ENCODE measurements at regions not wholly inside any gene's neighbourhood (a gene's known extent, or its start where the extent isn't known, plus 50 kb on each side); places are given as distances from the start of the nearest gene placed in this dataset.
"Not testable (repeated sequence)": the region's sequence is repeated elsewhere in the genome, so short reads cannot be mapped to it uniquely, and the experiment has no call there.

GRCh38 chr9:115404311-115404710, 286.4 kb upstream of the TNC start:
- DNase-seq = no peak
- ATAC-seq = no peak
- Mint-ChIP-seq H3K27ac (no peak overlapping the region), H3K4me1 (ENCODE audit: low read depth) (no peaks in the 10 kb centered on the region), H3K27me3 (ENCODE audit: low read depth) (no peaks in the 10 kb centered on the region), H3K4me3 (no peak overlapping the region), H3K9me3 (ENCODE audit: insufficient read depth) (no peaks in the 10 kb centered on the region), H3K36me3 (ENCODE audit: low read depth) (no peaks in the 10 kb centered on the region)
- ChIA-PET CTCF (no interaction called here), POLR2A (no interaction called here)

- peaks cover 6% of the 10 kb centered on the region for H3K27me3 Mint-ChIP-seq (ENCODE audit: low read depth)
- POLR2A ChIA-PET = no interaction called here
- no peak for ATAC-seq
These were observed 293.6 kb upstream of the TNC start for GRCh38 chr9:115411516-115411915.

GRCh38 chr9:115411993-115412452, 294.1 kb upstream of the TNC start:
- H3K27me3 Mint-ChIP-seq (ENCODE audit: low read depth) = peaks cover 6% of the 10 kb centered on the region
- CTCF ChIA-PET = no interaction called here
- no peaks in the 10 kb centered on the region for H3K4me1 Mint-ChIP-seq (ENCODE audit: low read depth)
- H3K27ac Mint-ChIP-seq = no peak overlapping the region
- POLR2A ChIA-PET = no interaction called here
- no peak overlapping the region for H3K4me3 Mint-ChIP-seq
- no peaks in the 10 kb centered on the region for H3K9me3 Mint-ChIP-seq (ENCODE audit: insufficient read depth)
- DNase-seq (no peak), ATAC-seq (no peak)
- no peaks in the 10 kb centered on the region for H3K36me3 Mint-ChIP-seq (ENCODE audit: low read depth)

More at GRCh38 chr9:115411516-115411915, 293.6 kb upstream of the TNC start:
- Mint-ChIP-seq H3K27ac (no peak overlapping the region), H3K4me3 (no peak overlapping the region), H3K4me1 (ENCODE audit: low read depth) (no peaks in the 10 kb centered on the region), H3K36me3 (ENCODE audit: low read depth) (no peaks in the 10 kb centered on the region), H3K9me3 (ENCODE audit: insufficient read depth) (no peaks in the 10 kb centered on the region)
- DNase-seq = no peak
- CTCF ChIA-PET = interaction anchor here (1.3 kb wide), 1 partner anchor 19 kb away, joined by 3 read pairs; no protein-coding TSS in a partner anchor

- ATAC-seq = no peak
- peaks cover 6% of the 10 kb centered on the region for H3K27me3 Mint-ChIP-seq (ENCODE audit: low read depth)
- H3K4me1 Mint-ChIP-seq (ENCODE audit: low read depth) = no peaks in the 10 kb centered on the region
- no peak for DNase-seq
- H3K4me3 Mint-ChIP-seq = no peak overlapping the region
- no peaks in the 10 kb centered on the region for H3K9me3 Mint-ChIP-seq (ENCODE audit: insufficient read depth)
- no peaks in the 10 kb centered on the region for H3K36me3 Mint-ChIP-seq (ENCODE audit: low read depth)
- POLR2A ChIA-PET = no interaction called here
- no peak overlapping the region for H3K27ac Mint-ChIP-seq
- CTCF ChIA-PET = no interaction called here
These were observed 294.7 kb upstream of the TNC start for GRCh38 chr9:115412656-115413055.

GRCh38 chr9:115413304-115413703, 295.3 kb upstream of the TNC start:
- peaks cover 6% of the 10 kb centered on the region for H3K27me3 Mint-ChIP-seq (ENCODE audit: low read depth)
- no peaks in the 10 kb centered on the region for H3K9me3 Mint-ChIP-seq (ENCODE audit: insufficient read depth)
- no peak overlapping the region for H3K27ac Mint-ChIP-seq
- no peaks in the 10 kb centered on the region for H3K4me1 Mint-ChIP-seq (ENCODE audit: low read depth)
- ATAC-seq (no peak), DNase-seq (no peak)
- no peak overlapping the region for H3K4me3 Mint-ChIP-seq
- ChIA-PET CTCF (no interaction called here), POLR2A (no interaction called here)
- no peaks in the 10 kb centered on the region for H3K36me3 Mint-ChIP-seq (ENCODE audit: low read depth)

- ATAC-seq = no peak
- no peaks in the 10 kb centered on the region for H3K36me3 Mint-ChIP-seq (ENCODE audit: low read depth)
- H3K4me1 Mint-ChIP-seq (ENCODE audit: low read depth) = no peaks in the 10 kb centered on the region
- H3K4me3 Mint-ChIP-seq = no peak overlapping the region
- H3K9me3 Mint-ChIP-seq (ENCODE audit: insufficient read depth) = no peaks in the 10 kb centered on the region
- DNase-seq = no peak
- POLR2A ChIA-PET = no interaction called here
- peaks cover 6% of the 10 kb centered on the region for H3K27me3 Mint-ChIP-seq (ENCODE audit: low read depth)
- CTCF ChIA-PET = no interaction called here
- H3K27ac Mint-ChIP-seq = no peak overlapping the region
These were observed 295.9 kb upstream of the TNC start for GRCh38 chr9:115413766-115414382.

GRCh38 chr9:115414561-115414960, 296.6 kb upstream of the TNC start:
- ATAC-seq (no peak), DNase-seq (no peak)
- Mint-ChIP-seq H3K4me1 (ENCODE audit: low read depth) (no peaks in the 10 kb centered on the region), H3K9me3 (ENCODE audit: insufficient read depth) (no peaks in the 10 kb centered on the region), H3K4me3 (no peak overlapping the region), H3K27ac (no peak overlapping the region), H3K27me3 (ENCODE audit: low read depth) (peaks cover 6% of the 10 kb centered on the region), H3K36me3 (ENCODE audit: low read depth) (no peaks in the 10 kb centered on the region)
- POLR2A ChIA-PET = no interaction called here
- CTCF ChIA-PET = no interaction called here

GRCh38 chr9:115415450-115415849, 297.5 kb upstream of the TNC start:
- Mint-ChIP-seq H3K27me3 (ENCODE audit: low read depth) (peaks cover 6% of the 10 kb centered on the region), H3K36me3 (ENCODE audit: low read depth) (no peaks in the 10 kb centered on the region), H3K4me3 (no peak overlapping the region), H3K9me3 (ENCODE audit: insufficient read depth) (peaks cover under 1% of the 10 kb centered on the region), H3K27ac (no peak overlapping the region), H3K4me1 (ENCODE audit: low read depth) (no peaks in the 10 kb centered on the region)
- ATAC-seq (no peak), DNase-seq (no peak)
- ChIA-PET CTCF (no interaction called here), POLR2A (no interaction called here)

GRCh38 chr9:115416299-115416698, 298.3 kb upstream of the TNC start:
- CTCF ChIA-PET = no interaction called here
- Mint-ChIP-seq H3K36me3 (ENCODE audit: low read depth) (no peaks in the 10 kb centered on the region), H3K9me3 (ENCODE audit: insufficient read depth) (peaks cover 4% of the 10 kb centered on the region), H3K27ac (no peak overlapping the region), H3K4me1 (ENCODE audit: low read depth) (no peaks in the 10 kb centered on the region), H3K4me3 (no peak overlapping the region), H3K27me3 (ENCODE audit: low read depth) (peaks cover 6% of the 10 kb centered on the region)
- DNase-seq = no peak
- POLR2A ChIA-PET = no interaction called here
- ATAC-seq = no peak

GRCh38 chr9:115418181-115418580, 300.2 kb upstream of the TNC start:
- POLR2A ChIA-PET; DNase-seq; ATAC-seq; CTCF ChIA-PET; H3K4me1 Mint-ChIP-seq (ENCODE audit: low read depth); H3K27me3 Mint-ChIP-seq (ENCODE audit: low read depth); H3K36me3 Mint-ChIP-seq (ENCODE audit: low read depth); H3K27ac Mint-ChIP-seq; H3K4me3 Mint-ChIP-seq; H3K9me3 Mint-ChIP-seq (ENCODE audit: insufficient read depth): not testable (repeated sequence)

GRCh38 chr9:115422932-115423440, 305.0 kb upstream of the TNC start:
- CTCF ChIA-PET = no interaction called here
- no peak overlapping the region for H3K27ac Mint-ChIP-seq
- POLR2A ChIA-PET = no interaction called here
- no peak overlapping the region for H3K4me3 Mint-ChIP-seq
- DNase-seq (no peak), ATAC-seq (no peak)
- H3K4me1 Mint-ChIP-seq (ENCODE audit: low read depth) = no peaks in the 10 kb centered on the region
- H3K36me3 Mint-ChIP-seq (ENCODE audit: low read depth) = no peaks in the 10 kb centered on the region
- peaks cover 9% of the 10 kb centered on the region for H3K9me3 Mint-ChIP-seq (ENCODE audit: insufficient read depth)
- no peaks in the 10 kb centered on the region for H3K27me3 Mint-ChIP-seq (ENCODE audit: low read depth)

GRCh38 chr9:115423646-115424045, 305.7 kb upstream of the TNC start:
- no peak overlapping the region for H3K4me3 Mint-ChIP-seq
- peaks cover 9% of the 10 kb centered on the region for H3K9me3 Mint-ChIP-seq (ENCODE audit: insufficient read depth)
- no peak overlapping the region for H3K27ac Mint-ChIP-seq
- no peaks in the 10 kb centered on the region for H3K36me3 Mint-ChIP-seq (ENCODE audit: low read depth)
- no peak for DNase-seq
- ChIA-PET POLR2A (no interaction called here), CTCF (no interaction called here)
- no peaks in the 10 kb centered on the region for H3K27me3 Mint-ChIP-seq (ENCODE audit: low read depth)
- no peak for ATAC-seq
- no peaks in the 10 kb centered on the region for H3K4me1 Mint-ChIP-seq (ENCODE audit: low read depth)

GRCh38 chr9:115425601-115426000, 307.6 kb upstream of the TNC start:
- Mint-ChIP-seq H3K9me3 (ENCODE audit: insufficient read depth) (peaks cover 7% of the 10 kb centered on the region), H3K4me3 (no peak overlapping the region), H3K4me1 (ENCODE audit: low read depth) (no peaks in the 10 kb centered on the region), H3K27me3 (ENCODE audit: low read depth) (no peaks in the 10 kb centered on the region), H3K36me3 (ENCODE audit: low read depth) (no peaks in the 10 kb centered on the region), H3K27ac (no peak overlapping the region)
- ChIA-PET POLR2A (no interaction called here), CTCF (no interaction called here)
- no peak for DNase-seq
- no peak for ATAC-seq
